Activated T-cell treated with anti-CD3 and anti-CD28 coated beads for 4 hours (primary cell): ENCODE measurements at regions not wholly inside any gene's neighbourhood (a gene's known extent, or its start where the extent isn't known, plus 50 kb on each side); places are given as distances from the start of the nearest gene placed in this dataset.
"Not testable (repeated sequence)": the region's sequence is repeated elsewhere in the genome, so short reads cannot be mapped to it uniquely, and the experiment has no call there.

Experiments used
- DNase-seq: peaks from one replicate; pipeline ENCODE4 v3.0.0-alpha.2; 2020

GRCh38 chr3:106420628-106421027, 551.8 kb upstream of the CBLB start:
- DNase-seq: no peak

- no peak for DNase-seq
Measured at GRCh38 chr3:106421426-106421825, 552.6 kb upstream of the CBLB start.

GRCh38 chr3:106421909-106422308, 553.1 kb upstream of the CBLB start:
- no peak for DNase-seq

GRCh38 chr3:106423321-106424225, 554.8 kb upstream of the CBLB start:
- no peak for DNase-seq

GRCh38 chr3:106425026-106425425, 556.2 kb upstream of the CBLB start:
- no peak for DNase-seq

- DNase-seq: no peak
Measured at GRCh38 chr3:106425916-106426315, 557.1 kb upstream of the CBLB start.

- no peak for DNase-seq
Measured at GRCh38 chr3:106428565-106428994, 559.8 kb upstream of the CBLB start.

- DNase-seq: no peak
Measured at GRCh38 chr3:106431721-106432120, 562.9 kb upstream of the CBLB start.

- no peak for DNase-seq
Measured at GRCh38 chr3:106435899-106436453, 567.2 kb upstream of the CBLB start.

GRCh38 chr3:106438887-106439286, 570.1 kb upstream of the CBLB start:
- no peak for DNase-seq

GRCh38 chr3:106440672-106441071, 571.9 kb upstream of the CBLB start:
- no peak for DNase-seq

GRCh38 chr3:106446271-106446670, 577.5 kb upstream of the CBLB start:
- no peak for DNase-seq

GRCh38 chr3:106447723-106448301, 579.0 kb upstream of the CBLB start:
- no peak for DNase-seq

GRCh38 chr3:106448372-106448966, 579.7 kb upstream of the CBLB start:
- DNase-seq: not testable (repeated sequence)

GRCh38 chr3:106452096-106452495, 583.3 kb upstream of the CBLB start:
- DNase-seq: no peak

- DNase-seq: no peak
Measured at GRCh38 chr3:106454497-106454896, 585.7 kb upstream of the CBLB start.

- no peak for DNase-seq
Measured at GRCh38 chr3:106457281-106458180, 588.7 kb upstream of the CBLB start.

- DNase-seq: no peak
Measured at GRCh38 chr3:106458952-106459351, 590.1 kb upstream of the CBLB start.

GRCh38 chr3:106466881-106467280, 598.1 kb upstream of the CBLB start:
- no peak for DNase-seq

- DNase-seq: no peak
Measured at GRCh38 chr3:106473576-106474475, 605.0 kb upstream of the CBLB start.

- no peak for DNase-seq
Measured at GRCh38 chr3:106482451-106482850, 613.6 kb upstream of the CBLB start.

- no peak for DNase-seq
Measured at GRCh38 chr3:106485217-106485616, 616.4 kb upstream of the CBLB start.
